NCI-H2029 treated with DMSO at 0.1 percent for 48 hours (cell line): ENCODE measurements at regions not wholly inside any gene's neighbourhood (a gene's known extent, or its start where the extent isn't known, plus 50 kb on each side); places are given as distances from the start of the nearest gene placed in this dataset.
"Not testable (repeated sequence)": the region's sequence is repeated elsewhere in the genome, so short reads cannot be mapped to it uniquely, and the experiment has no call there.

Experiments
- DNase-seq: peaks from one replicate; lab custom pipeline; 2025; lab: John Stamatoyannopoulos, UW

- DNase-seq: no peak
These were observed 111.6 kb upstream of the ESRRB start for GRCh38 chr14:76264384-76264783.

GRCh38 chr14:76267322-76268046, 108.5 kb upstream of the ESRRB start:
- peak; percentile 4 for DNase-seq

GRCh38 chr14:76268047-76268431, 107.9 kb upstream of the ESRRB start:
- no peak for DNase-seq

- no peak for DNase-seq
These were observed 107.2 kb upstream of the ESRRB start for GRCh38 chr14:76268700-76269099.

- DNase-seq: no peak
These were observed 104.7 kb upstream of the ESRRB start for GRCh38 chr14:76271041-76271755.

- DNase-seq: no peak
These were observed 103.6 kb upstream of the ESRRB start for GRCh38 chr14:76272349-76272748.

- DNase-seq: no peak
These were observed 103.2 kb upstream of the ESRRB start for GRCh38 chr14:76272774-76273173.

GRCh38 chr14:76273346-76273745, 102.6 kb upstream of the ESRRB start:
- DNase-seq: no peak

- DNase-seq: no peak
These were observed 101.6 kb upstream of the ESRRB start for GRCh38 chr14:76274324-76274723.

GRCh38 chr14:76277586-76278130, 98.3 kb upstream of the ESRRB start:
- no peak for DNase-seq

GRCh38 chr14:76280221-76280620, 95.7 kb upstream of the ESRRB start:
- no peak for DNase-seq

GRCh38 chr14:76282581-76282980, 93.4 kb upstream of the ESRRB start:
- no peak for DNase-seq

GRCh38 chr14:76287063-76287462, 88.9 kb upstream of the ESRRB start:
- no peak for DNase-seq

GRCh38 chr14:76289276-76289675, 86.7 kb upstream of the ESRRB start:
- no peak for DNase-seq

GRCh38 chr14:76292561-76292960, 83.4 kb upstream of the ESRRB start:
- DNase-seq: no peak

- DNase-seq: no peak
These were observed 82.7 kb upstream of the ESRRB start for GRCh38 chr14:76293221-76293620.

- DNase-seq: no peak
These were observed 82.0 kb upstream of the ESRRB start for GRCh38 chr14:76293923-76294322.

GRCh38 chr14:76294876-76295275, 81.1 kb upstream of the ESRRB start:
- DNase-seq: no peak

GRCh38 chr14:76298896-76299295, 77.0 kb upstream of the ESRRB start:
- no peak for DNase-seq

GRCh38 chr14:76303188-76303587, 72.7 kb upstream of the ESRRB start:
- DNase-seq: not testable (repeated sequence)

- no peak for DNase-seq
These were observed 71.2 kb upstream of the ESRRB start for GRCh38 chr14:76304536-76305267.

- no peak for DNase-seq
These were observed 70.6 kb upstream of the ESRRB start for GRCh38 chr14:76305268-76305826.
